GM12878 (cell line): ENCODE measurements at regions not wholly inside any gene's neighbourhood (a gene's known extent, or its start where the extent isn't known, plus 50 kb on each side); places are given as distances from the start of the nearest gene placed in this dataset.

Experiments
- ATAC-seq: fragments of 200-7000 bp; cut with Tn5 transposase; 3 replicates; pipeline ENCODE4 v1.9.1; 2020; ENCODE audit warnings: mild to moderate bottlenecking, moderate library complexity
- BruUV-seq: library from RNA; stranded (reverse); fragments of 400-500 nt; replicated peaks from 2 replicates; lab custom pipeline; 2021; lab: Mats Ljungman, UMichigan
- CTCF ChIA-PET: fragments of 300-600 bp; sonication (Branson Sonifier 250); formaldehyde crosslinking; extraction: SDS; loops from one replicate; lab custom pipeline; 2021; ENCODE audit warnings: inconsistent platforms; lab: Yijun Ruan, JAX
- POLR2A ChIA-PET: fragments of 350-600 bp; formaldehyde crosslinking; extraction: SDS; loops from one replicate; lab custom pipeline; 2021; ENCODE audit warnings: inconsistent platforms; lab: Charles Lee
- RAD21 ChIA-PET: fragments of 300-600 bp; sonication (Branson Sonifier 250); formaldehyde crosslinking; loops from one replicate; lab custom pipeline; 2023; ENCODE audit warnings: antibody characterized with exemption; ENCODE audit not compliant: unreplicated experiment; lab: Charles Lee
- SMC1A ChIA-PET: fragments of 300-600 bp; sonication (Branson Sonifier 250); formaldehyde crosslinking; loops from one replicate; lab custom pipeline; 2023; ENCODE audit not compliant: unreplicated experiment, uncharacterized antibody; lab: Charles Lee
- DNase-seq: peaks from one replicate; pipeline ENCODE4 v3.0.0-alpha.2; 2011; ENCODE audit warnings: low read depth, low spot score
- FAIRE-seq: peaks from 3 replicates; lab custom pipeline; 2011; peaks lifted over from hg19 to GRCh38; lab: Jason Lieb, UNC
- H2AFZ ChIP-seq: 2 replicates; pipeline ENCODE4 v1.6.0; 2011; ENCODE audit warnings: low read depth, low read length, control low read depth; ENCODE audit not compliant: control insufficient read depth
- H3K27ac ChIP-seq: 2 replicates; pipeline ENCODE4 v1.5.1; 2011; ENCODE audit warnings: control low read depth; ENCODE audit not compliant: control insufficient read depth, insufficient read depth
- H3K27me3 ChIP-seq, 2 experiments: replicated peaks in 1 of 2; 2 replicates each; pipeline versions ENCODE4 v1.6.0 to v1.6.1; 2011; ENCODE audit warnings: low read length in 1 of 2; ENCODE audit not compliant: control insufficient read depth in 2 of 2, insufficient read depth in 2 of 2
- H3K36me3 ChIP-seq, 2 experiments: 2 replicates each; pipeline ENCODE4 v1.5.1; 2011; ENCODE audit warnings: low read length in 1 of 2; ENCODE audit not compliant: control insufficient read depth in 2 of 2, insufficient read depth in 2 of 2
- H3K4me1 ChIP-seq: 2 replicates; pipeline ENCODE4 v1.6.1; 2011; ENCODE audit warnings: mild to moderate bottlenecking, low read length, moderate library complexity, mixed read lengths; ENCODE audit not compliant: control insufficient read depth, insufficient read depth
- H3K4me2 ChIP-seq: 2 replicates; pipeline ENCODE4 v1.6.0; 2011; ENCODE audit warnings: control low read depth; ENCODE audit not compliant: control insufficient read depth, insufficient read depth
- H3K4me3 ChIP-seq: fragments of 200-600 bp; sonication (generic); 2 replicates; pipeline ENCODE4 v1.5.1; 2016
- H3K79me2 ChIP-seq: 2 replicates; pipeline ENCODE4 v1.6.0; 2011; ENCODE audit warnings: low read length; ENCODE audit not compliant: control insufficient read depth, insufficient read depth
- H3K9ac ChIP-seq: 2 replicates; pipeline ENCODE4 v1.8.0; 2011; ENCODE audit warnings: low read length, control low read depth, mixed read lengths; ENCODE audit not compliant: control insufficient read depth, insufficient read depth
- H3K9me3 ChIP-seq: replicated peaks from 3 replicates; pipeline ENCODE4 v1.5.1; 2011; ENCODE audit warnings: mild to moderate bottlenecking, low read length; ENCODE audit not compliant: control insufficient read depth, insufficient read depth
- H4K20me1 ChIP-seq: 2 replicates; pipeline ENCODE4 v1.6.0; 2011; ENCODE audit not compliant: control insufficient read depth, insufficient read depth
- BRCA1 ChIP-seq: IDR thresholded peaks from 2 replicates; pipeline ENCODE4 v1.6.1; 2011; ENCODE audit warnings: low read depth, low read length, improper control_type of control experiment
- CTCF ChIP-seq, 3 experiments: IDR thresholded peaks in 2 of 3; conservative IDR thresholded peaks in 1 of 3; 2 replicates each; pipeline ENCODE4 v1.5.1; 2011; ENCODE audit warnings: low read depth in 3 of 3, low read length in 3 of 3, mild to moderate bottlenecking in 3 of 3, control low read depth in 2 of 3, moderate library complexity in 2 of 3, inconsistent platforms in 1 of 3, mixed read lengths in 1 of 3; ENCODE audit not compliant: control insufficient read depth in 2 of 3, insufficient read depth in 1 of 3; ENCODE audit errors: extremely low read depth in 1 of 3
- JUND ChIP-seq: IDR thresholded peaks from 2 replicates; pipeline ENCODE4 v1.6.1; 2012; ENCODE audit warnings: low read depth, mild to moderate bottlenecking, low read length, improper control_type of control experiment, moderate library complexity
- MAX ChIP-seq: IDR thresholded peaks from 2 replicates; pipeline ENCODE4 v1.6.1; 2012; ENCODE audit warnings: low read depth, low read length, improper control_type of control experiment
- MYB ChIP-seq: fragments of 150-350 bp; IDR thresholded peaks from 2 replicates; pipeline ENCODE4 v1.6.1; 2014; ENCODE audit warnings: mild to moderate bottlenecking, low read depth, low read length, borderline replicate concordance
- MYC ChIP-seq: IDR thresholded peaks from 2 replicates; pipeline ENCODE4 v1.6.1; 2011; ENCODE audit warnings: mild to moderate bottlenecking, low read length, moderate library complexity, inconsistent platforms; ENCODE audit not compliant: insufficient read depth, insufficient replicate concordance, insufficient read length, severe bottlenecking
- NRF1 ChIP-seq: conservative IDR thresholded peaks from 2 replicates; pipeline ENCODE4 v1.6.1; 2011; ENCODE audit warnings: mild to moderate bottlenecking, low read depth, low read length, improper control_type of control experiment
- POLR2A ChIP-seq: IDR thresholded peaks from 2 replicates; pipeline ENCODE4 v1.6.1; 2011; ENCODE audit warnings: low read depth, mild to moderate bottlenecking, low read length
- TCF3 ChIP-seq: IDR thresholded peaks from 2 replicates; pipeline ENCODE4 v1.6.1; 2012; ENCODE audit warnings: low read depth, mild to moderate bottlenecking, low read length, borderline replicate concordance; ENCODE audit not compliant: insufficient read depth
- WGBS: methylation state at CpG from one replicate; pipeline ENCODE4 v1.1.6; 2016; ENCODE audit warnings: low lambda C conversion rate; ENCODE audit not compliant: insufficient replicate concordance, insufficient coverage; ENCODE audit errors: missing lambda C conversion rate; 5-methylcytosine and 5-hydroxymethylcytosine counted together
- in situ Hi-C: fragments of 300-500 bp; cut with MboI; formaldehyde crosslinking; loops from 9 replicates; pipeline ENCODE4 v1.14.3; 2018; ENCODE audit warnings: mixed read lengths
- intact Hi-C: fragments of 100-400 bp; cut with micrococcal nuclease; formaldehyde crosslinking; loops from one replicate; pipeline ENCODE4 v1.14.2; 2022; ENCODE audit not compliant: unreplicated experiment

- DNase-seq (no peak), ATAC-seq (no peak), FAIRE-seq (no peak)
- H2AFZ ChIP-seq, result no peak overlapping the region
- no peak overlapping the region for H3K9ac ChIP-seq
- H3K79me2 ChIP-seq, result no peaks in the 10 kb centered on the region
- WGBS, result 88% methylated on average over 7 of the region's 7 CpGs
- H3K4me2 ChIP-seq, result no peak overlapping the region
- no peaks in the 10 kb centered on the region for H3K27me3 ChIP-seq
- ChIA-PET SMC1A (interaction anchor here (0.9 to 3.1 kb wide), 5 partner anchors 9 to 38 kb away, joined by 3 to 13 read pairs (median 4); no protein-coding TSS in a partner anchor), POLR2A (interaction anchor here (0.5 to 1.4 kb wide), 4 partner anchors 9 to 23 kb away, joined by 3 to 4 read pairs (median 3); no protein-coding TSS in a partner anchor), CTCF (interaction anchor here (1.4 to 2.6 kb wide), 2 partner anchors 10 kb away, joined by 3 to 6 read pairs; no protein-coding TSS in a partner anchor), RAD21 (no interaction called here)
- BruUV-seq, result no TSS peak
- no peaks in the 10 kb centered on the region for H4K20me1 ChIP-seq
- H3K36me3 ChIP-seq, result no peaks in the 10 kb centered on the region
- H3K27ac ChIP-seq, result no peak overlapping the region
- in situ Hi-C loops (no loop called here), intact Hi-C loops (no loop called here)
- H3K9me3 ChIP-seq, result no peaks in the 10 kb centered on the region
- TF ChIP-seq MYC (no peak), MAX (no peak), MYB (no peak), JUND (no peak), BRCA1 (no peak), POLR2A (no peak), NRF1 (no peak), CTCF (IDR thresholded peaks at IDR 0.05 in 2 of 3, conservative IDR thresholded peaks at IDR 0.05 in 1 of 3; ENCODE audit: control insufficient read depth in 2 of 3, extremely low read depth in 1 of 3, insufficient read depth in 1 of 3, low read depth in 3 of 3, low read length in 3 of 3) (no peak), TCF3 (no peak)
- no peaks in the 10 kb centered on the region for H3K4me1 ChIP-seq
- H3K4me3 ChIP-seq, result no peak overlapping the region
These were observed 350.5 kb downstream of the LPIN1 start for GRCh38 chr2:12096788-12097449.
